ENCODE measurements at regions not wholly inside any gene's neighbourhood (a gene's known extent, or its start where the extent isn't known, plus 50 kb on each side); places are given as distances from the start of the nearest gene placed in this dataset.

DNA sequence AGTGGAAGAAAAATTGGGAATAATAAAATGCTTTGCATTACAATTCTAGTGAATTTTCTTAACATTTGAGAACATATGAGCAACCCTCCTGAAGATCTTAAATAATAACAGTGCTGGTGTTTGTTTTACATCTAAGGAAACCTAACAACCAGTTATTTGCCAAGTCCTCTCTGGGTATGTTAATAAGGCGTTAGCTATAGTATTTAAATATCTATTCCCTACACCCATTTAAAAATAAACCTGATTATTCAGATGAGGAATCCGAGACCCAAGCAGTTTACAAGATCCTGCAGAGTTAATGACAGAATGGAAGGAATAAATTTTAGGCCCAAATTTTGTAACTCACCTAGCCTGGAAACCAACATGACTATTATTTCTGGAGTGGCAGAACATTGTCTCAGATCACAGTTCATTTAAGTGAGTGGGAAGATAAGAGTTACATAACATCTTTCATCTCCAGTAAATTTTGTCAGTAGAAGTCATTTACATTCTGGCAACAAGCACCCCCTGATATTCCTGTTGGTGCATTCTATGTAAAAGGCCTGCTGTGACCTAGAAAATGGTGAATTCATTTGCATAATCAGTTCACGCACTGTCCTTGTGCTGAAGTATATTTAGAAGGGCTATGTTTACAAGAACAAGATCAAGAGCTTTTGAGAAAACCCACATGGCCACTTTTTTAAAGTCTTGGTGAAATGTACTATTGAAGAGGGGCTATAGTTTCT is 148.2 kb downstream of the COX7C start:
- no peaks in the 10 kb centered on the region for H3K27me3 ChIP-seq (ENCODE audit: insufficient read depth, poor library complexity, severe bottlenecking)
- H3K4me3 ChIP-seq (replicated peaks; ENCODE audit: insufficient read depth, low read length) = no peak overlapping the region
- no peak overlapping the region for H3K27ac ChIP-seq (replicated peaks)
- no peak for DNase-seq (ENCODE audit: low read depth in 1 of 2, low spot score in 1 of 2)
- TF ChIP-seq, protein P1, sequence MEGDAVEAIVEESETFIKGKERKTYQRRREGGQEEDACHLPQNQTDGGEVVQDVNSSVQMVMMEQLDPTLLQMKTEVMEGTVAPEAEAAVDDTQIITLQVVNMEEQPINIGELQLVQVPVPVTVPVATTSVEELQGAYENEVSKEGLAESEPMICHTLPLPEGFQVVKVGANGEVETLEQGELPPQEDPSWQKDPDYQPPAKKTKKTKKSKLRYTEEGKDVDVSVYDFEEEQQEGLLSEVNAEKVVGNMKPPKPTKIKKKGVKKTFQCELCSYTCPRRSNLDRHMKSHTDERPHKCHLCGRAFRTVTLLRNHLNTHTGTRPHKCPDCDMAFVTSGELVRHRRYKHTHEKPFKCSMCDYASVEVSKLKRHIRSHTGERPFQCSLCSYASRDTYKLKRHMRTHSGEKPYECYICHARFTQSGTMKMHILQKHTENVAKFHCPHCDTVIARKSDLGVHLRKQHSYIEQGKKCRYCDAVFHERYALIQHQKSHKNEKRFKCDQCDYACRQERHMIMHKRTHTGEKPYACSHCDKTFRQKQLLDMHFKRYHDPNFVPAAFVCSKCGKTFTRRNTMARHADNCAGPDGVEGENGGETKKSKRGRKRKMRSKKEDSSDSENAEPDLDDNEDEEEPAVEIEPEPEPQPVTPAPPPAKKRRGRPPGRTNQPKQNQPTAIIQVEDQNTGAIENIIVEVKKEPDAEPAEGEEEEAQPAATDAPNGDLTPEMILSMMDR (IDR thresholded peaks at IDR 0.05; ENCODE audit: insufficient read depth, low read length) = no peak
- no peak for TF ChIP-seq SPI1 (IDR thresholded peaks at IDR 0.05; ENCODE audit: borderline replicate concordance, low read depth)
- TF ChIP-seq, protein P2, sequence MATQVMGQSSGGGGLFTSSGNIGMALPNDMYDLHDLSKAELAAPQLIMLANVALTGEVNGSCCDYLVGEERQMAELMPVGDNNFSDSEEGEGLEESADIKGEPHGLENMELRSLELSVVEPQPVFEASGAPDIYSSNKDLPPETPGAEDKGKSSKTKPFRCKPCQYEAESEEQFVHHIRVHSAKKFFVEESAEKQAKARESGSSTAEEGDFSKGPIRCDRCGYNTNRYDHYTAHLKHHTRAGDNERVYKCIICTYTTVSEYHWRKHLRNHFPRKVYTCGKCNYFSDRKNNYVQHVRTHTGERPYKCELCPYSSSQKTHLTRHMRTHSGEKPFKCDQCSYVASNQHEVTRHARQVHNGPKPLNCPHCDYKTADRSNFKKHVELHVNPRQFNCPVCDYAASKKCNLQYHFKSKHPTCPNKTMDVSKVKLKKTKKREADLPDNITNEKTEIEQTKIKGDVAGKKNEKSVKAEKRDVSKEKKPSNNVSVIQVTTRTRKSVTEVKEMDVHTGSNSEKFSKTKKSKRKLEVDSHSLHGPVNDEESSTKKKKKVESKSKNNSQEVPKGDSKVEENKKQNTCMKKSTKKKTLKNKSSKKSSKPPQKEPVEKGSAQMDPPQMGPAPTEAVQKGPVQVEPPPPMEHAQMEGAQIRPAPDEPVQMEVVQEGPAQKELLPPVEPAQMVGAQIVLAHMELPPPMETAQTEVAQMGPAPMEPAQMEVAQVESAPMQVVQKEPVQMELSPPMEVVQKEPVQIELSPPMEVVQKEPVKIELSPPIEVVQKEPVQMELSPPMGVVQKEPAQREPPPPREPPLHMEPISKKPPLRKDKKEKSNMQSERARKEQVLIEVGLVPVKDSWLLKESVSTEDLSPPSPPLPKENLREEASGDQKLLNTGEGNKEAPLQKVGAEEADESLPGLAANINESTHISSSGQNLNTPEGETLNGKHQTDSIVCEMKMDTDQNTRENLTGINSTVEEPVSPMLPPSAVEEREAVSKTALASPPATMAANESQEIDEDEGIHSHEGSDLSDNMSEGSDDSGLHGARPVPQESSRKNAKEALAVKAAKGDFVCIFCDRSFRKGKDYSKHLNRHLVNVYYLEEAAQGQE (IDR thresholded peaks at IDR 0.05; ENCODE audit: insufficient replicate concordance, low read depth) = no peak
- TF ChIP-seq GABPA (IDR thresholded peaks at IDR 0.05; ENCODE audit: low read depth) = no peak
- no peak for TF ChIP-seq POLR2AphosphoS5 (IDR thresholded peaks at IDR 0.05; ENCODE audit: low read depth)

DNA sequence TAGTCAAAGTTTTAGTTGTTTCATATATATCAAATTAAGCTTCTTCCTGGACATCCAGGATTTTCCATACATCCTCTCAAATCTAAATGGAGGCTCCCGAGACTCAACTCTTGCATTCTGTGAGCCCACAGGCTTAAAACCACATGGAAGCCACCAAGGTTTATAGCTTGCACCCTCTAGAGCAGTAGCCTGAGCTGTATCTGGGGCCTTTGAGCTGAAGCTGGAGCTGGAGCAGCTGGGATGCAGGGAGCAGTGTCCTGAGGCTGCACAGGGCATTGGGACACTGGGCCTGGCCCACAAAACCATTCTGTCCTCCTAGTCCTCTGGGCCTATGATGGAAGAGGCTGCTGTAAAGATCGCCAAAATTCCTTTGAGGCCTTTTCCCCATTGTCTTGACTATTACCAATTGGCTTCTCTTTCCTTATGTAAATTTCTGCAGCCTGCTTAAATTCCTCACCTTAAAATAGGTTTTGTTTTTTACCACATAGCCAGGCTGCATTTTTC is 151.0 kb downstream of the COX7C start:
- no peak for DNase-seq (ENCODE audit: low read depth in 1 of 2, low spot score in 1 of 2)
- Histone ChIP-seq H3K4me3 (replicated peaks; ENCODE audit: insufficient read depth, low read length) (no peak overlapping the region), H3K27me3 (ENCODE audit: insufficient read depth, poor library complexity, severe bottlenecking) (no peaks in the 10 kb centered on the region), H3K27ac (replicated peaks) (no peak overlapping the region)
- TF ChIP-seq, protein P2 (IDR thresholded peaks at IDR 0.05; ENCODE audit: insufficient replicate concordance, low read depth) = no peak
- TF ChIP-seq GABPA (IDR thresholded peaks at IDR 0.05; ENCODE audit: low read depth) = no peak
- TF ChIP-seq SPI1 (IDR thresholded peaks at IDR 0.05; ENCODE audit: borderline replicate concordance, low read depth) = no peak
- TF ChIP-seq POLR2AphosphoS5 (IDR thresholded peaks at IDR 0.05; ENCODE audit: low read depth) = no peak
- TF ChIP-seq, protein P1 (IDR thresholded peaks at IDR 0.05; ENCODE audit: insufficient read depth, low read length) = no peak

DNA sequence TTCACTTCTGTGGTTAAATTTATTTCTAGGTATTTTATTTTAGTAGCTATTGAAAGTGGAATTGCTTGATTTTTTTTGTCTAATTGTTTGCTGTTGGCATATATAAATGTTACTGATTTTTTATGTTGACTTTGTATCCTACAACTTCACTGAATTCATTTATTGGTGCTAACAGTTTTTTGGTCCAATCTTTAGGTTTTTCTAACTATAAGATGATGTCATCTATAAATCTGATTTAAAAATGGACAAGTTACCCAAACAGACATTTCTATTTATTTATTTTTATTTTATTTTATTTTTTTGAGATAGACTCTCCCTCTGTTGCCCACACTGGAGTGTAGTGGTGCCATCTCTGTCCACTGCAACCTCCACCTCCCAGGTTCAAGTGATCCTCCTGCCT is 162.3 kb downstream of the COX7C start:
- TF ChIP-seq POLR2AphosphoS5 (IDR thresholded peaks at IDR 0.05; ENCODE audit: low read depth) = no peak
- TF ChIP-seq, protein P1 (IDR thresholded peaks at IDR 0.05; ENCODE audit: insufficient read depth, low read length) = no peak
- no peak for TF ChIP-seq GABPA (IDR thresholded peaks at IDR 0.05; ENCODE audit: low read depth)
- TF ChIP-seq, protein P2 (IDR thresholded peaks at IDR 0.05; ENCODE audit: insufficient replicate concordance, low read depth) = no peak
- no peak for TF ChIP-seq SPI1 (IDR thresholded peaks at IDR 0.05; ENCODE audit: borderline replicate concordance, low read depth)
- H3K27ac ChIP-seq (replicated peaks) = no peak overlapping the region
- H3K4me3 ChIP-seq (replicated peaks; ENCODE audit: insufficient read depth, low read length) = no peak overlapping the region
- no peaks in the 10 kb centered on the region for H3K27me3 ChIP-seq (ENCODE audit: insufficient read depth, poor library complexity, severe bottlenecking)
- DNase-seq (ENCODE audit: low read depth in 1 of 2, low spot score in 1 of 2) = no peak

Data from HL-60 (cell line).